ENCODE measurements at regions not wholly inside any gene's neighbourhood (a gene's known extent, or its start where the extent isn't known, plus 50 kb on each side); places are given as distances from the start of the nearest gene placed in this dataset.

- no peak for TF ChIP-seq CTCF (IDR thresholded peaks at IDR 0.05)
- no peak for TF ChIP-seq POLR2AphosphoS5 (IDR thresholded peaks at IDR 0.05)
- no peak for TF ChIP-seq POLR2A (IDR thresholded peaks at IDR 0.05)
- no peak for TF ChIP-seq EP300 (IDR thresholded peaks at IDR 0.05)
Measured at GRCh38 chr11:100612766-100613165, 74.3 kb upstream of the ARHGAP42 start.

All from stomach (tissue), 4 donors.